ENCODE measurements at regions not wholly inside any gene's neighbourhood (a gene's known extent, or its start where the extent isn't known, plus 50 kb on each side); places are given as distances from the start of the nearest gene placed in this dataset.
"Not testable (repeated sequence)": the region's sequence is repeated elsewhere in the genome, so short reads cannot be mapped to it uniquely, and the experiment has no call there.

DNA sequence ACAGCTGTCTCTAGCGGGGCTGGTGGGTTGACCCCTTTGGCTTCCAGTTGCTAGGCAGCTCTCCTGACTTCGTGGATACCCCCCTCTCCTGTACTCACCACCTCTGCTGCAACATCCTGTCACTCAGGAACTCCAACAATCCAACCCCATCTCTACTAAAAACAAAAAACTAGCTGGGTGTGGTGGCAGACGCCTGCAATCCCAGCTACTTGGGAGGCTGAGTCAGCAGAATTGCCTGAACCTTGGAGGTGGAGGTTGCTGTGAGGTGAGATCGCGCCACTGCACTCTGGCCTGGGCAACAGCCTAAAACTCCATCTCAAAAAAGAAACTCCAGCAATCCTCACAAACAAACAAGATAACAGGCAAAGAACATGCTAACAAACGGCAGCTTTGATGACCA is 162.4 kb downstream of the TRIM43 start:
- not testable (repeated sequence) for DNase-seq; H3K27me3 Mint-ChIP-seq (ENCODE audit: unreplicated experiment); H3K27ac Mint-ChIP-seq (ENCODE audit: unreplicated experiment); H3K36me3 Mint-ChIP-seq (ENCODE audit: unreplicated experiment); H3K4me3 Mint-ChIP-seq (ENCODE audit: unreplicated experiment); H3K4me1 Mint-ChIP-seq (ENCODE audit: low read depth, unreplicated experiment); H3K9me3 Mint-ChIP-seq (ENCODE audit: unreplicated experiment)

DNA sequence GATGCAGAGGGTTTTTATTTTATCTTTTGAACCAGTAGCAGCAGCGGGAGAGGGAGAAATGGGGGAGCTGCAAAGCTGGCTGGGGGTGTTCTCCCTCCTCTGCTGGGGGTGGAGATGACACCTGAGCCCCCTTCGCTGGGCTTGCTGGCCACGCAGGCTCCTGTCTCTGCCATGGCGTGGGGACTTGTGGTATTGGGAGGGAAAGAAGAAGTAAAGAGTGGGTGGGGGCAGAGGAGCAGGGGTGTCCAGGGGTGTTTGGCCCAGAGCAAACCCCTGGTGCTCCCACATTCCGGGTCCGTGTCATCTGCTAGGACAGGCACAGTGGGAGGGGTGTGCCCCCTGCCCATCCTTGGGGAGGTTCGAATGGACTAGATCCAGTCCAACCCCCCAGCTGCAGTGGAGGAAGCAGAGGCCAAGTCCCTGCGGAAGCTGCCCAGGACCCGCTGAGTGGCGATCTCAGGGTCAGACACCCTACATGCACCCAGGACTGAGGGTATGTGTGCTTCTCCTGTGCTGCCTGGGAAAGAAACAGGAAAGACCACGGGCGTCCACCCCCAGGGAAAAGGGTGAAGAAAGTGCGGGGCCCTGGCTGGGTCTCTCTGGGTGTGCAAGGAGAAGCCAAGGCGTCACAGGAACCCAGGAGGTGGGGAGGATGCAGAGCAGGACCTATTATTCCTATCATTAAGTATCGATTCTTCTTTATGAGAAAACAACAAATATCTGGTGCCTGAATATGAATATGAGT is 163.2 kb downstream of the TRIM43 start:
- not testable (repeated sequence) for H3K27ac Mint-ChIP-seq (ENCODE audit: unreplicated experiment); H3K9me3 Mint-ChIP-seq (ENCODE audit: unreplicated experiment); DNase-seq; H3K4me1 Mint-ChIP-seq (ENCODE audit: low read depth, unreplicated experiment); H3K36me3 Mint-ChIP-seq (ENCODE audit: unreplicated experiment); H3K4me3 Mint-ChIP-seq (ENCODE audit: unreplicated experiment); H3K27me3 Mint-ChIP-seq (ENCODE audit: unreplicated experiment)

DNA sequence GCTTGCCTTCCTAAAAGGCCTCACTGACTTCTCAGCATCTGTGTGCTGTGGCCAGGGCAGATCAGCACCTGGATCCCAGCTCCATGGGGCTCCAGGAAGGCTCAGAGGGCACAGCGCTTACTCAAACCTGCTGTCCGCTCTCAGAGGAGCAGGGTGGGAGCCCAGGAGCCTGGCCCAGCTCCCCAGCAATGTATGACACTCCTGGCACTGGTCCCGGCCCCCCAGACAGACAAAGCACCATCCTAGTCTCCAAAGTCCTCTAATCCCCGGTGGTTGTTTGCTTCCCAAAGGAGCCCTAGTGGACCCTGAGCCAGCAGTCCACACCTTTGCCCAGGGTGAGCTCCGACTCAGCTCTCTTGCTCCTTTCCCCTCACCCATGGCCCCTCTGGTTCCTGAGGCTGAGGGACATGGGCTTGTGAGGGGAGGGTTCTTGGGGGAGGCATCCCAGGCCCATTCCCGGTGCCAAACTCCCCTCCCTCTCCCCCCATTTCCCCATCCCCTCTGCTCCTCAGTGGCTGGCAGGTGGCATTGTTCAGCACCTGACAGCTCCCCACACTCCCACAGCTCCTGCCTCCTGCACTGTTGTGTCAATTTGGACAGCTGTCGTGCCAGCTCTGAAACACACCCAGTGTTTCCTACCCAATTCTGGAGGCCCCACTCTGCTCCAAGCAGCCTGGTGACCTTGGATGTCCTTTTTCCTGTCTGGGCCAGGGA is 164.3 kb downstream of the TRIM43 start:
- H3K9me3 Mint-ChIP-seq (ENCODE audit: unreplicated experiment); H3K4me3 Mint-ChIP-seq (ENCODE audit: unreplicated experiment); H3K27me3 Mint-ChIP-seq (ENCODE audit: unreplicated experiment); H3K36me3 Mint-ChIP-seq (ENCODE audit: unreplicated experiment); H3K4me1 Mint-ChIP-seq (ENCODE audit: low read depth, unreplicated experiment); H3K27ac Mint-ChIP-seq (ENCODE audit: unreplicated experiment); DNase-seq: not testable (repeated sequence)

DNA sequence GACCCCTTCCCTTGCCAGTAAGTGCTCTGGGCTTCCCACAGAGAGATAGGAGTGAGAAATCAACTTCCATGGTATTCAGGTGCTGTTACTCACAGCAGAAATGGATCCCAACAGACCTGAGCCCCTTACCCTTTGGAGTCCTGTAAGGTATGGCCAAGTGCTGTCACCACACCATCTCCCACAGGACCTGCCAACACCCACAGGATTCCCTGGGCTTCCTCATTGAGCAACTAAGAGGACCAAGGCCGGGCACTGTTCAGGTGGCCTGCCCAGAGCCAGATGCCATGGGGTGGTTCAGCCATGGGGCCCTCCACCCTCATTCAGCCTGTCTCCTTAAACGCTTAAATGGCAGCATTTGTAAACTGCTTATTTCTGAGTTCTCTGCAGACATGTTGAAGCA is 166.2 kb downstream of the TRIM43 start:
- no peak for DNase-seq
- peaks cover 2% of the 10 kb centered on the region for H3K9me3 Mint-ChIP-seq (ENCODE audit: unreplicated experiment)
- H3K4me3 Mint-ChIP-seq (ENCODE audit: unreplicated experiment): no peak overlapping the region
- H3K4me1 Mint-ChIP-seq (ENCODE audit: low read depth, unreplicated experiment): peaks cover 7% of the 10 kb centered on the region
- TF ChIP-seq, protein P1, sequence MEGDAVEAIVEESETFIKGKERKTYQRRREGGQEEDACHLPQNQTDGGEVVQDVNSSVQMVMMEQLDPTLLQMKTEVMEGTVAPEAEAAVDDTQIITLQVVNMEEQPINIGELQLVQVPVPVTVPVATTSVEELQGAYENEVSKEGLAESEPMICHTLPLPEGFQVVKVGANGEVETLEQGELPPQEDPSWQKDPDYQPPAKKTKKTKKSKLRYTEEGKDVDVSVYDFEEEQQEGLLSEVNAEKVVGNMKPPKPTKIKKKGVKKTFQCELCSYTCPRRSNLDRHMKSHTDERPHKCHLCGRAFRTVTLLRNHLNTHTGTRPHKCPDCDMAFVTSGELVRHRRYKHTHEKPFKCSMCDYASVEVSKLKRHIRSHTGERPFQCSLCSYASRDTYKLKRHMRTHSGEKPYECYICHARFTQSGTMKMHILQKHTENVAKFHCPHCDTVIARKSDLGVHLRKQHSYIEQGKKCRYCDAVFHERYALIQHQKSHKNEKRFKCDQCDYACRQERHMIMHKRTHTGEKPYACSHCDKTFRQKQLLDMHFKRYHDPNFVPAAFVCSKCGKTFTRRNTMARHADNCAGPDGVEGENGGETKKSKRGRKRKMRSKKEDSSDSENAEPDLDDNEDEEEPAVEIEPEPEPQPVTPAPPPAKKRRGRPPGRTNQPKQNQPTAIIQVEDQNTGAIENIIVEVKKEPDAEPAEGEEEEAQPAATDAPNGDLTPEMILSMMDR (IDR thresholded peaks at IDR 0.05; ENCODE audit: partially characterized antibody, unreplicated experiment): no peak
- no peaks in the 10 kb centered on the region for H3K36me3 Mint-ChIP-seq (ENCODE audit: unreplicated experiment)
- H3K27ac Mint-ChIP-seq (ENCODE audit: unreplicated experiment): no peak overlapping the region
- H3K27me3 Mint-ChIP-seq (ENCODE audit: unreplicated experiment): peaks cover 3% of the 10 kb centered on the region

DNA sequence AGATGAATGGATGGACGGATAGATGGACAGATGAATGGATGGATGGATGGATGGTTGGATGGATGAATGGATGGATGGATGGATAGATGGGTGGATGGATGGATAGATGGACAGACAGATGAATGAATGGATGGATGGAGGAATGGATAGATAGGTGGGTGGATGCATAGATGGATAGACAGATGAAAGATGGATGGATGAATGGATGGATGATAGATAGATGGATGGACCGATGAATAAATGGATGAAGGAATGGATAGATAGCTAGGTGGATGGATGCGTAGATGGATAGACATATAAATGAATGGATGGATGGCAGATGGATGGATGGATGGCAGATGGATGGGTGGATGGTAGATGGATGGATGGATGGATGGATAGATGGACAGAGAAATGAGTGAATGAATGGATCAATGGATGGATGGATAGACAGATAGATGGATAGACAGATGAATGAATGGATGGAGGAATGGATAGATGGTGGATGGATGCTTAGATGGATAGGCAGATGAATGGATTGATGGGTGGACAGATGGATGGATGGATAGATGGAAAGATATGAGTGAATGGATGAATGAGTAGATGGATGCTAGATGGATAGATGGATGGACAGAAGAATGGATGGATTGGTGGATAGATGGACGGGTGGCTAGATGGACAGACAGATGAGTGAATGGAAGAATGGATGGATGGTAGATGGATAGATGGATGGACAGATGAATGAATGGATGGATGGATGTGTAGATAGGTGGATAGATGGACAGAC is 167.9 kb downstream of the TRIM43 start:
- H3K27me3 Mint-ChIP-seq (ENCODE audit: unreplicated experiment): peaks cover 6% of the 10 kb centered on the region
- H3K4me3 Mint-ChIP-seq (ENCODE audit: unreplicated experiment): no peak overlapping the region

DNA sequence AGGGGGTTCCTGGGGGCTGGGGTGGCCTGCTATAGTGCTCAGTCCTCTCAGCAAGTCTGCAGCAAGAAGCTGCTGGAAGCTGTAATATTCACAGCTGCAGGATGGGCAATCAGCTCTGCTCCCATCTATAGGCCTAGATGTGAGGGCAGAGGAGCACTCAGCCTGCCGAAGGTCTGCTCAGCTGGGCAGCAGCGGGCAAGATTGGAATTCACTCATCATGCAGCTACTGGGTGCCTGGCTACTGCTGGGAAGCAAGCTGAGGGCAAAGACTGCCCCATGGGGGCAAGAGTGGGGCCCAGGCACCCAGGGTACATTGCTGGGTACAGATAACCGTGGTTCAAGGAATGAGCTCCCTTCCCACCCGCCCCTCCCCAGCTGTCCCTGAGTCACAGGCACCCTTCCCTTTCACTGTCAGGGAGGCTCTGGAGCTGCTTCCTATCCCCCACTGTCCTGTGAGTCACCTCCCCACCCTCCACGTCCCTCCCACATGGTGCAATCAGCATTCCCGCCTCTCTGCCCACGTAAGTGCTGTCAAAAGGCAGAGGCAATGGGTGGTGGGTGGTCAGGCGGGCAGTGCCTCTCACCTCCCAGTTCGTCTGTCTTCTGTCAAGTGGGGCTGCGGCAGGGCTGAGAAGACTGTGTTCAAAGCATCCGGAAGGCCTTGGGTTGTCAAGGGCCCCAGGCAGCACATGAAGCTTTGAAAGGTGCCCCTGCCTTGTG is 169.2 kb downstream of the TRIM43 start:
- peaks cover 6% of the 10 kb centered on the region for H3K27me3 Mint-ChIP-seq (ENCODE audit: unreplicated experiment)
- TF ChIP-seq, protein P1 (IDR thresholded peaks at IDR 0.05; ENCODE audit: partially characterized antibody, unreplicated experiment): no peak
- H3K9me3 Mint-ChIP-seq (ENCODE audit: unreplicated experiment): peaks cover 2% of the 10 kb centered on the region
- H3K4me3 Mint-ChIP-seq (ENCODE audit: unreplicated experiment): no peak overlapping the region
- no peaks in the 10 kb centered on the region for H3K36me3 Mint-ChIP-seq (ENCODE audit: unreplicated experiment)
- no peak overlapping the region for H3K27ac Mint-ChIP-seq (ENCODE audit: unreplicated experiment)
- peaks cover 4% of the 10 kb centered on the region for H3K4me1 Mint-ChIP-seq (ENCODE audit: low read depth, unreplicated experiment)
- DNase-seq: no peak

More for the DNA sequence above, 167.9 kb downstream of the TRIM43 start:
- DNase-seq: no peak
- H3K27ac Mint-ChIP-seq (ENCODE audit: unreplicated experiment): no peak overlapping the region
- TF ChIP-seq, protein P1 (IDR thresholded peaks at IDR 0.05; ENCODE audit: partially characterized antibody, unreplicated experiment): no peak
- H3K9me3 Mint-ChIP-seq (ENCODE audit: unreplicated experiment): peaks cover 2% of the 10 kb centered on the region
- peaks cover 7% of the 10 kb centered on the region for H3K4me1 Mint-ChIP-seq (ENCODE audit: low read depth, unreplicated experiment)
- H3K36me3 Mint-ChIP-seq (ENCODE audit: unreplicated experiment): no peaks in the 10 kb centered on the region

All from glutamatergic neuron (in vitro differentiated cells).